HG03064 (cell line): ENCODE measurements at regions not wholly inside any gene's neighbourhood (a gene's known extent, or its start where the extent isn't known, plus 50 kb on each side); places are given as distances from the start of the nearest gene placed in this dataset.

ENCODE experiments used
- ATAC-seq: cut with Tn5 transposase; IDR thresholded peaks from one replicate; pipeline ENCODE4 v1.9.1; 2021; ENCODE audit warnings: low read depth; ENCODE audit not compliant: unreplicated experiment

- ATAC-seq: no peak
Measured at GRCh38 chr13:73861136-73861535, 273.1 kb downstream of the KLF12 start.

GRCh38 chr13:73860501-73860900 lies 273.7 kb downstream of the KLF12 start:
- ATAC-seq: no peak

- ATAC-seq: no peak
Measured at GRCh38 chr13:73859841-73860240, 274.4 kb downstream of the KLF12 start.

GRCh38 chr13:73857106-73857505 lies 277.1 kb downstream of the KLF12 start:
- no peak for ATAC-seq

- ATAC-seq: no peak
Measured at GRCh38 chr13:73851104-73851503, 283.1 kb downstream of the KLF12 start.

- no peak for ATAC-seq
Measured at GRCh38 chr13:73850104-73850873, 283.9 kb downstream of the KLF12 start.

GRCh38 chr13:73849292-73849691 lies 284.9 kb downstream of the KLF12 start:
- no peak for ATAC-seq

- ATAC-seq: no peak
Measured at GRCh38 chr13:73844986-73845385, 289.2 kb downstream of the KLF12 start.

GRCh38 chr13:73842626-73843025 lies 291.6 kb downstream of the KLF12 start:
- no peak for ATAC-seq

- no peak for ATAC-seq
Measured at GRCh38 chr13:73842184-73842583, 292.0 kb downstream of the KLF12 start.

GRCh38 chr13:73837147-73837546 lies 297.1 kb downstream of the KLF12 start:
- no peak for ATAC-seq

- ATAC-seq: no peak
Measured at GRCh38 chr13:73835138-73835721, 299.0 kb downstream of the KLF12 start.

GRCh38 chr13:73833325-73834070 lies 300.7 kb downstream of the KLF12 start:
- ATAC-seq: no peak

- ATAC-seq: no peak
Measured at GRCh38 chr13:73832825-73833224, 301.4 kb downstream of the KLF12 start.

- no peak for ATAC-seq
Measured at GRCh38 chr13:73832128-73832588, 302.0 kb downstream of the KLF12 start.

- ATAC-seq: no peak
Measured at GRCh38 chr13:73829416-73829815, 304.8 kb downstream of the KLF12 start.

- no peak for ATAC-seq
Measured at GRCh38 chr13:73828811-73829210, 305.4 kb downstream of the KLF12 start.

- ATAC-seq: no peak
Measured at GRCh38 chr13:73827434-73827833, 306.8 kb downstream of the KLF12 start.

GRCh38 chr13:73825143-73825542 lies 309.1 kb downstream of the KLF12 start:
- no peak for ATAC-seq

GRCh38 chr13:73822668-73823592 lies 311.3 kb downstream of the KLF12 start:
- ATAC-seq: no peak
